ENCODE measurements at regions not wholly inside any gene's neighbourhood (a gene's known extent, or its start where the extent isn't known, plus 50 kb on each side); places are given as distances from the start of the nearest gene placed in this dataset.

DNA sequence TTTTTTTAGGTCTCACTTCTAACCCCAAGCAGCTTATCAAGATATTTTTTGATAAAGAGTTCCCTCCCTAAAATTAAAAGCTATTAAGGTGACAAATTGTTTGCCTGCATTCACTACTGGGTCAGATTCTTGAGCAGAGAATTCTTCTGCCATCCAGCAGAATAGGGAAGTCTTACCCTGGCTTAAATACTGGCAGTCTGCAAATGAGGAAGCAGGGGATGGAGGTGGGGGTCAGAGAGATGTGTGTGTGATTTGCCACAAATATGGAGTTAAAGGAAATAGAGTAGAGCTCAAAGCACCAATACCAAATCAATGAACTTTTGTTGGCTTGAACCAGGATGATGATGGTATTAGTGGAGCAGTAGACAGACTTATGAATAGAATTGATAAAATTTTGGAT, 122.2 kb downstream of the ANXA5 start:
- TF ChIP-seq, protein P1, sequence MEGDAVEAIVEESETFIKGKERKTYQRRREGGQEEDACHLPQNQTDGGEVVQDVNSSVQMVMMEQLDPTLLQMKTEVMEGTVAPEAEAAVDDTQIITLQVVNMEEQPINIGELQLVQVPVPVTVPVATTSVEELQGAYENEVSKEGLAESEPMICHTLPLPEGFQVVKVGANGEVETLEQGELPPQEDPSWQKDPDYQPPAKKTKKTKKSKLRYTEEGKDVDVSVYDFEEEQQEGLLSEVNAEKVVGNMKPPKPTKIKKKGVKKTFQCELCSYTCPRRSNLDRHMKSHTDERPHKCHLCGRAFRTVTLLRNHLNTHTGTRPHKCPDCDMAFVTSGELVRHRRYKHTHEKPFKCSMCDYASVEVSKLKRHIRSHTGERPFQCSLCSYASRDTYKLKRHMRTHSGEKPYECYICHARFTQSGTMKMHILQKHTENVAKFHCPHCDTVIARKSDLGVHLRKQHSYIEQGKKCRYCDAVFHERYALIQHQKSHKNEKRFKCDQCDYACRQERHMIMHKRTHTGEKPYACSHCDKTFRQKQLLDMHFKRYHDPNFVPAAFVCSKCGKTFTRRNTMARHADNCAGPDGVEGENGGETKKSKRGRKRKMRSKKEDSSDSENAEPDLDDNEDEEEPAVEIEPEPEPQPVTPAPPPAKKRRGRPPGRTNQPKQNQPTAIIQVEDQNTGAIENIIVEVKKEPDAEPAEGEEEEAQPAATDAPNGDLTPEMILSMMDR (conservative IDR thresholded peaks at IDR 0.05 in 1 of 2, IDR thresholded peaks at IDR 0.05 in 1 of 2; ENCODE audit: low read depth in 1 of 2, low read length in 2 of 2), result no peak
- no peak for TF ChIP-seq EZH2 (IDR thresholded peaks at IDR 0.05; ENCODE audit: low read length, missing control alignments)
